Neural cell (in vitro differentiated cells): ENCODE measurements at regions not wholly inside any gene's neighbourhood (a gene's known extent, or its start where the extent isn't known, plus 50 kb on each side); places are given as distances from the start of the nearest gene placed in this dataset.

Experiments
- H2AFZ ChIP-seq: fragments of 200-600, 300-800 bp; sonication (generic), shearing (Covaris generic); 2 replicates; pipeline ENCODE4 v1.6.0; 2014; ENCODE audit warnings: low read depth, mild to moderate bottlenecking, antibody characterized with exemption, low read length, moderate library complexity
- H3F3A ChIP-seq: fragments of 200-600 bp; shearing (Covaris generic); 2 replicates; pipeline ENCODE4 v1.6.1; 2016; ENCODE audit warnings: mild to moderate bottlenecking, moderate library complexity, mixed read lengths, antibody characterized with exemption, low read length; ENCODE audit not compliant: insufficient read depth, poor library complexity, severe bottlenecking
- H3K27ac ChIP-seq: fragments of 200-600, 300-800 bp; sonication (generic), shearing (Covaris generic); 2 replicates; pipeline ENCODE4 v1.5.1; 2014; ENCODE audit warnings: mild to moderate bottlenecking, low read length, moderate library complexity
- H3K27me3 ChIP-seq: fragments of 300-800, 200-600 bp; sonication (generic), shearing (Covaris generic); 2 replicates; pipeline ENCODE4 v1.6.0; 2014; ENCODE audit warnings: mild to moderate bottlenecking, low read depth, low read length, moderate library complexity; ENCODE audit not compliant: insufficient read depth
- H3K36me3 ChIP-seq: fragments of 300-800, 200-600 bp; sonication (generic), shearing (Covaris generic); 2 replicates; pipeline ENCODE4 v1.5.1; 2014; ENCODE audit warnings: mild to moderate bottlenecking, antibody characterized with exemption, low read length, moderate library complexity; ENCODE audit not compliant: insufficient read depth
- H3K4me2 ChIP-seq: fragments of 300-800, 200-600 bp; sonication (generic), shearing (Covaris generic); 2 replicates; pipeline ENCODE4 v1.6.0; 2014; ENCODE audit warnings: mild to moderate bottlenecking, low read length
- H3K4me3 ChIP-seq: fragments of 300-800, 200-600 bp; sonication (generic), shearing (Covaris generic); 2 replicates; pipeline ENCODE4 v1.5.1; 2014; ENCODE audit warnings: mild to moderate bottlenecking, low read length, moderate library complexity
- H3K79me2 ChIP-seq: fragments of 200-600 bp; shearing (Covaris generic); replicated peaks from 2 replicates; pipeline ENCODE4 v1.6.0; 2014; ENCODE audit warnings: mild to moderate bottlenecking, low read length, moderate library complexity; ENCODE audit not compliant: insufficient read depth
- H3K9ac ChIP-seq: fragments of 300-800, 200-600 bp; sonication (generic), shearing (Covaris generic); 2 replicates; pipeline ENCODE4 v1.6.1; 2016; ENCODE audit warnings: mild to moderate bottlenecking, low read length, mixed read lengths
- H3K9me2 ChIP-seq: fragments of 200-600 bp; shearing (Covaris generic); 2 replicates; pipeline ENCODE4 v1.6.1; 2016; ENCODE audit warnings: mild to moderate bottlenecking, low read length, mixed read lengths; ENCODE audit not compliant: insufficient read depth
- H3K9me3 ChIP-seq: fragments of 200-600, 300-800 bp; sonication (generic), shearing (Covaris generic); 2 replicates; pipeline ENCODE4 v1.6.1; 2016; ENCODE audit warnings: mild to moderate bottlenecking, mixed run types, low read length, moderate library complexity, mixed read lengths
- H4K20me1 ChIP-seq: fragments of 200-600 bp; shearing (Covaris generic); 2 replicates; pipeline ENCODE4 v1.6.1; 2016; ENCODE audit warnings: mild to moderate bottlenecking, mixed run types; ENCODE audit not compliant: insufficient read depth
- EP300 ChIP-seq: fragments of 450-650 bp; conservative IDR thresholded peaks from 2 replicates; pipeline ENCODE4 v1.6.1; 2014; ENCODE audit warnings: antibody characterized with exemption, mild to moderate bottlenecking, moderate library complexity; ENCODE audit not compliant: poor library complexity, severe bottlenecking
- EZH2 ChIP-seq: fragments of 200-600, 300-800 bp; shearing (Covaris generic), sonication (generic); IDR thresholded peaks from 2 replicates; pipeline ENCODE4 v1.6.1; 2014; ENCODE audit warnings: antibody characterized with exemption, low read length, borderline replicate concordance, mild to moderate bottlenecking; ENCODE audit not compliant: insufficient read depth, poor library complexity, severe bottlenecking
- MXI1 ChIP-seq: fragments of 450-650 bp; conservative IDR thresholded peaks from 2 replicates; pipeline ENCODE4 v1.6.1; 2014; ENCODE audit warnings: antibody characterized with exemption, mild to moderate bottlenecking; ENCODE audit not compliant: poor library complexity, severe bottlenecking
- POLR2AphosphoS5 ChIP-seq: IDR thresholded peaks from 2 replicates; pipeline ENCODE4 v1.6.1; 2012
- RAD21 ChIP-seq: fragments of 450-650 bp; conservative IDR thresholded peaks from 2 replicates; pipeline ENCODE4 v1.6.1; 2014; ENCODE audit warnings: antibody characterized with exemption, mild to moderate bottlenecking, moderate library complexity
- SMC3 ChIP-seq: fragments of 450-650 bp; conservative IDR thresholded peaks from 2 replicates; pipeline ENCODE4 v1.6.1; 2014; ENCODE audit warnings: antibody characterized with exemption, mild to moderate bottlenecking, moderate library complexity; ENCODE audit not compliant: poor library complexity
- TAF1 ChIP-seq: IDR thresholded peaks from 2 replicates; pipeline ENCODE4 v1.6.1; 2012; ENCODE audit warnings: low read depth
- TF ChIP-seq, protein P1 (sequence below): IDR thresholded peaks from 2 replicates; pipeline ENCODE4 v1.6.1; 2012; ENCODE audit warnings: borderline replicate concordance
- TF ChIP-seq, protein P2 (sequence below): fragments of 450-650 bp; IDR thresholded peaks from 2 replicates; pipeline ENCODE4 v1.5.1; 2014; ENCODE audit warnings: antibody characterized with exemption, mild to moderate bottlenecking, moderate library complexity; ENCODE audit not compliant: poor library complexity, severe bottlenecking

DNA sequence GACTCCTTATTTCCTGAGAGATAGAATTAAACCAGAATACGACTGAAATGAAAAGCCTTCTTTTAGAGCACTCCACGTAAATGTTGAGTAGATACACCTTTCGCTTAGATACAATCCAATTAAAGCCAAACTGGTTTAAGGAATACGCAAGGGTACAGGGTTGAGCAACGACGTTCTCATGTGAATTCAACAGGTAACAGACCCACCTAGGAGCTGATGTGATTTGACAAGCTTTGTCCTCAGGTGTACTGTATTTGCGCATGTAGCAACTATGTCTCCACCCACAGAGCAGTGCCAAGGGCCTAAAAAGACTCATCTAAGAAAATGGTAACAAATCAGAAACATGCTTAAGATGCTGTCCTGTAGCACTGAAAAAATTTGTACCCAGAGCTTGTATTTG is 139.6 kb downstream of the GATA3 start:
- Histone ChIP-seq H3K9me2 (no peaks in the 10 kb centered on the region), H4K20me1 (no peaks in the 10 kb centered on the region), H3K4me2 (no peak overlapping the region), H3K9me3 (no peaks in the 10 kb centered on the region), H3F3A (no peaks in the 10 kb centered on the region), H3K27me3 (no peaks in the 10 kb centered on the region), H2AFZ (no peak overlapping the region), H3K27ac (no peak overlapping the region), H3K9ac (no peak overlapping the region), H3K4me3 (no peak overlapping the region), H3K79me2 (no peaks in the 10 kb centered on the region), H3K36me3 (no peaks in the 10 kb centered on the region)
- TF ChIP-seq MXI1 (no peak), EP300 (no peak), RAD21 (no peak), TAF1 (no peak), POLR2AphosphoS5 (no peak), SMC3 (no peak), EZH2 (no peak)
- TF ChIP-seq, protein P1, sequence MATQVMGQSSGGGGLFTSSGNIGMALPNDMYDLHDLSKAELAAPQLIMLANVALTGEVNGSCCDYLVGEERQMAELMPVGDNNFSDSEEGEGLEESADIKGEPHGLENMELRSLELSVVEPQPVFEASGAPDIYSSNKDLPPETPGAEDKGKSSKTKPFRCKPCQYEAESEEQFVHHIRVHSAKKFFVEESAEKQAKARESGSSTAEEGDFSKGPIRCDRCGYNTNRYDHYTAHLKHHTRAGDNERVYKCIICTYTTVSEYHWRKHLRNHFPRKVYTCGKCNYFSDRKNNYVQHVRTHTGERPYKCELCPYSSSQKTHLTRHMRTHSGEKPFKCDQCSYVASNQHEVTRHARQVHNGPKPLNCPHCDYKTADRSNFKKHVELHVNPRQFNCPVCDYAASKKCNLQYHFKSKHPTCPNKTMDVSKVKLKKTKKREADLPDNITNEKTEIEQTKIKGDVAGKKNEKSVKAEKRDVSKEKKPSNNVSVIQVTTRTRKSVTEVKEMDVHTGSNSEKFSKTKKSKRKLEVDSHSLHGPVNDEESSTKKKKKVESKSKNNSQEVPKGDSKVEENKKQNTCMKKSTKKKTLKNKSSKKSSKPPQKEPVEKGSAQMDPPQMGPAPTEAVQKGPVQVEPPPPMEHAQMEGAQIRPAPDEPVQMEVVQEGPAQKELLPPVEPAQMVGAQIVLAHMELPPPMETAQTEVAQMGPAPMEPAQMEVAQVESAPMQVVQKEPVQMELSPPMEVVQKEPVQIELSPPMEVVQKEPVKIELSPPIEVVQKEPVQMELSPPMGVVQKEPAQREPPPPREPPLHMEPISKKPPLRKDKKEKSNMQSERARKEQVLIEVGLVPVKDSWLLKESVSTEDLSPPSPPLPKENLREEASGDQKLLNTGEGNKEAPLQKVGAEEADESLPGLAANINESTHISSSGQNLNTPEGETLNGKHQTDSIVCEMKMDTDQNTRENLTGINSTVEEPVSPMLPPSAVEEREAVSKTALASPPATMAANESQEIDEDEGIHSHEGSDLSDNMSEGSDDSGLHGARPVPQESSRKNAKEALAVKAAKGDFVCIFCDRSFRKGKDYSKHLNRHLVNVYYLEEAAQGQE: no peak
- TF ChIP-seq, protein P2, sequence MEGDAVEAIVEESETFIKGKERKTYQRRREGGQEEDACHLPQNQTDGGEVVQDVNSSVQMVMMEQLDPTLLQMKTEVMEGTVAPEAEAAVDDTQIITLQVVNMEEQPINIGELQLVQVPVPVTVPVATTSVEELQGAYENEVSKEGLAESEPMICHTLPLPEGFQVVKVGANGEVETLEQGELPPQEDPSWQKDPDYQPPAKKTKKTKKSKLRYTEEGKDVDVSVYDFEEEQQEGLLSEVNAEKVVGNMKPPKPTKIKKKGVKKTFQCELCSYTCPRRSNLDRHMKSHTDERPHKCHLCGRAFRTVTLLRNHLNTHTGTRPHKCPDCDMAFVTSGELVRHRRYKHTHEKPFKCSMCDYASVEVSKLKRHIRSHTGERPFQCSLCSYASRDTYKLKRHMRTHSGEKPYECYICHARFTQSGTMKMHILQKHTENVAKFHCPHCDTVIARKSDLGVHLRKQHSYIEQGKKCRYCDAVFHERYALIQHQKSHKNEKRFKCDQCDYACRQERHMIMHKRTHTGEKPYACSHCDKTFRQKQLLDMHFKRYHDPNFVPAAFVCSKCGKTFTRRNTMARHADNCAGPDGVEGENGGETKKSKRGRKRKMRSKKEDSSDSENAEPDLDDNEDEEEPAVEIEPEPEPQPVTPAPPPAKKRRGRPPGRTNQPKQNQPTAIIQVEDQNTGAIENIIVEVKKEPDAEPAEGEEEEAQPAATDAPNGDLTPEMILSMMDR: no peak

- Histone ChIP-seq H3F3A (no peaks in the 10 kb centered on the region), H2AFZ (no peak overlapping the region), H3K27ac (no peak overlapping the region), H3K9me3 (no peaks in the 10 kb centered on the region), H3K4me2 (no peak overlapping the region), H3K9me2 (no peaks in the 10 kb centered on the region), H3K9ac (no peak overlapping the region), H3K4me3 (no peak overlapping the region), H3K27me3 (no peaks in the 10 kb centered on the region), H3K79me2 (no peaks in the 10 kb centered on the region), H4K20me1 (no peaks in the 10 kb centered on the region), H3K36me3 (no peaks in the 10 kb centered on the region)
- TF ChIP-seq EZH2 (no peak), MXI1 (no peak), SMC3 (no peak), POLR2AphosphoS5 (no peak), EP300 (no peak), TAF1 (no peak), RAD21 (no peak)
- TF ChIP-seq, protein P1: no peak
- TF ChIP-seq, protein P2: no peak
These were observed 152.4 kb downstream of the GATA3 start for GRCh38 chr10:8206882-8207281.
